Osteoblast (primary cell): ENCODE measurements at regions not wholly inside any gene's neighbourhood (a gene's known extent, or its start where the extent isn't known, plus 50 kb on each side); places are given as distances from the start of the nearest gene placed in this dataset.
"Not testable (repeated sequence)": the region's sequence is repeated elsewhere in the genome, so short reads cannot be mapped to it uniquely, and the experiment has no call there.

ENCODE experiments used
- DNase-seq: peaks from one replicate; pipeline ENCODE4 v3.0.0; 2011; ENCODE audit warnings: low spot score, mixed read lengths; ENCODE audit not compliant: insufficient read length; ENCODE audit errors: missing footprints
- H2AFZ ChIP-seq: 2 replicates; pipeline ENCODE4 v1.6.0; 2011; ENCODE audit warnings: mild to moderate bottlenecking, low read length
- H3K27ac ChIP-seq: 2 replicates; pipeline ENCODE4 v1.5.1; 2011; ENCODE audit warnings: mild to moderate bottlenecking, low read depth, low read length, moderate library complexity
- H3K27me3 ChIP-seq: 2 replicates; pipeline ENCODE4 v1.6.0; 2012; ENCODE audit warnings: mild to moderate bottlenecking, control low read depth, inconsistent platforms, low read length, moderate library complexity; ENCODE audit not compliant: insufficient read depth
- H3K36me3 ChIP-seq: 2 replicates; pipeline ENCODE4 v1.5.1; 2011; ENCODE audit warnings: mild to moderate bottlenecking, low read length, control low read depth, moderate library complexity; ENCODE audit not compliant: insufficient read depth
- H3K4me1 ChIP-seq: 2 replicates; pipeline ENCODE4 v1.5.1; 2011; ENCODE audit warnings: mild to moderate bottlenecking, low read length, control low read depth, moderate library complexity; ENCODE audit not compliant: insufficient read depth
- H3K4me2 ChIP-seq: 2 replicates; pipeline ENCODE4 v1.6.0; 2011; ENCODE audit warnings: mild to moderate bottlenecking, low read length; ENCODE audit not compliant: insufficient read depth
- H3K4me3 ChIP-seq: fragments of 200-600 bp; sonication (generic); 3 replicates; pipeline ENCODE4 v1.5.1; 2012; ENCODE audit warnings: mild to moderate bottlenecking, low read length, inconsistent platforms; ENCODE audit not compliant: insufficient read depth
- H3K79me2 ChIP-seq: 2 replicates; pipeline ENCODE4 v1.6.0; 2012; ENCODE audit warnings: mild to moderate bottlenecking, low read length, control low read depth, inconsistent platforms; ENCODE audit not compliant: insufficient read depth
- H3K9me3 ChIP-seq: 2 replicates; pipeline ENCODE4 v1.5.1; 2011; ENCODE audit warnings: low read depth, low read length, control low read depth
- H4K20me1 ChIP-seq: 2 replicates; pipeline ENCODE4 v1.6.0; 2012; ENCODE audit warnings: mild to moderate bottlenecking, low read length, control low read depth; ENCODE audit not compliant: insufficient read depth
- CTCF ChIP-seq: IDR thresholded peaks from 2 replicates; pipeline ENCODE4 v1.5.1; 2011; ENCODE audit warnings: mild to moderate bottlenecking, low read depth, low read length, moderate library complexity; ENCODE audit errors: extremely low read depth

- Histone ChIP-seq H4K20me1 (no peaks in the 10 kb centered on the region), H3K9me3 (no peaks in the 10 kb centered on the region), H3K4me1 (peaks cover 13% of the 10 kb centered on the region), H3K36me3 (no peaks in the 10 kb centered on the region), H3K79me2 (no peaks in the 10 kb centered on the region), H3K4me3 (no peak overlapping the region), H2AFZ (no peak overlapping the region), H3K27ac (no peak overlapping the region), H3K4me2 (no peak overlapping the region), H3K27me3 (no peaks in the 10 kb centered on the region)
- no peak for TF ChIP-seq CTCF
- no peak for DNase-seq
Observed at GRCh38 chr9:3735251-3735650, 209.4 kb upstream of the RFX3 start.

GRCh38 chr9:3733527-3734262, 207.9 kb upstream of the RFX3 start:
- not testable (repeated sequence) for H3K27me3 ChIP-seq, H3K9me3 ChIP-seq, H2AFZ ChIP-seq, H4K20me1 ChIP-seq, H3K4me3 ChIP-seq, H3K4me2 ChIP-seq, H3K79me2 ChIP-seq, H3K36me3 ChIP-seq
- peak; percentile 13 for DNase-seq
- H3K4me1 ChIP-seq: peaks cover 13% of the 10 kb centered on the region
- peak overlapping the region; percentile 81 for H3K27ac ChIP-seq

GRCh38 chr9:3733039-3733408, 207.2 kb upstream of the RFX3 start:
- TF ChIP-seq CTCF: no peak
- H3K4me2 ChIP-seq: peak overlapping the region; percentile 90
- H3K79me2 ChIP-seq: no peaks in the 10 kb centered on the region
- peak overlapping the region; percentile 81 for H3K27ac ChIP-seq
- H3K36me3 ChIP-seq: no peaks in the 10 kb centered on the region
- H3K4me3 ChIP-seq: no peak overlapping the region
- H3K27me3 ChIP-seq: no peaks in the 10 kb centered on the region
- peak; percentile 25 for DNase-seq
- no peaks in the 10 kb centered on the region for H4K20me1 ChIP-seq
- H3K9me3 ChIP-seq: no peaks in the 10 kb centered on the region
- peaks cover 13% of the 10 kb centered on the region for H3K4me1 ChIP-seq
- H2AFZ ChIP-seq: peak overlapping the region; percentile 60

GRCh38 chr9:3732077-3733038, 206.6 kb upstream of the RFX3 start:
- TF ChIP-seq CTCF: peak; percentile 86
- Histone ChIP-seq H3K9me3 (no peaks in the 10 kb centered on the region), H3K4me1 (peaks cover 13% of the 10 kb centered on the region), H3K27me3 (no peaks in the 10 kb centered on the region), H3K4me2 (peak overlapping the region; percentile 90), H3K4me3 (peak overlapping the region; percentile 66), H4K20me1 (no peaks in the 10 kb centered on the region), H3K79me2 (no peaks in the 10 kb centered on the region), H3K36me3 (no peaks in the 10 kb centered on the region), H2AFZ (peak overlapping the region; percentile 97), H3K27ac (peak overlapping the region; percentile 81)
- peak; percentile 93 for DNase-seq
